Stimulated activated CD4-positive, alpha-beta T cell treated with anti-CD3 and anti-CD28 coated beads, Interleukin-4, amount 100 ng/mL, for 4 hours (primary cell): ENCODE measurements at regions not wholly inside any gene's neighbourhood (a gene's known extent, or its start where the extent isn't known, plus 50 kb on each side); places are given as distances from the start of the nearest gene placed in this dataset.
"Not testable (repeated sequence)": the region's sequence is repeated elsewhere in the genome, so short reads cannot be mapped to it uniquely, and the experiment has no call there.

ENCODE experiments used
- DNase-seq, 2 experiments: peaks; one replicate each; pipeline ENCODE4 v3.0.0-alpha.2; 2020

DNA sequence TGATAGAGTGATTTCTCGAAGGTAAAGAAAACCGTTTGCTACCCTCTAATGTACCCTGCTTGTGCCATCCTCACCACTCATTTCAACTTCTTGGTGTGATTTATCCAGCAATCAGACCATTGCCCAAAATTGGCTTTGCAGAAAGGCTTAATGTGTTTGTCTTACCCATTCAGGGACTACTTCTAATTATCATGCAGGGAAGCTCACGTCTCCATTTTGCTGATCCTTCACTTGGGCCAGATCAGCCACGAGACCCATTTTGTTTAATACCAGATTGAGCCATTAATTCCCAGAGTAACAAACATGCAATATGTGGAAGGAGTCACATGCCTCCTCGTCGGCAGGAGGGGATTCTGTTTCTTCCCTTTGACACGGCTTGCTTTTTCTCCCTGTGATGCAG, 51.1 kb upstream of the CRY1 start:
- no peak for DNase-seq

DNA sequence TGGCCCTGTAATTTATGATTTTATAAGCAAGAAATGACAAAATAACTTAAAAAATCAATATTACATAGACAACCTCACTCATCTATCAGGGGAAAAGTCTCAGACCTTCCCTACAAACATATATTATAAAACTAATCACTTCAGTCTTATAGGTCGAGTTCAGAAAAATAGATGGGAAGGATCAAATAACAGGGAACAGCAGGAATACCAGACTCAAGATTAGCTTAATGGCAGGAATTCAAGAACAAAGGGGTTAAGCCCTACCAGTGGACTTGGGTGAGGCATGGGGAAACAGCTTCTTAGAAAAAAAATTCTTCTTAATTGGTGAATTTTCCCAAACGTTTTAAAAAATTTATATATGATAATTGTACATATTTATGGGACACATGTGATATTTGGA, 51.6 kb upstream of the CRY1 start:
- DNase-seq = no peak

DNA sequence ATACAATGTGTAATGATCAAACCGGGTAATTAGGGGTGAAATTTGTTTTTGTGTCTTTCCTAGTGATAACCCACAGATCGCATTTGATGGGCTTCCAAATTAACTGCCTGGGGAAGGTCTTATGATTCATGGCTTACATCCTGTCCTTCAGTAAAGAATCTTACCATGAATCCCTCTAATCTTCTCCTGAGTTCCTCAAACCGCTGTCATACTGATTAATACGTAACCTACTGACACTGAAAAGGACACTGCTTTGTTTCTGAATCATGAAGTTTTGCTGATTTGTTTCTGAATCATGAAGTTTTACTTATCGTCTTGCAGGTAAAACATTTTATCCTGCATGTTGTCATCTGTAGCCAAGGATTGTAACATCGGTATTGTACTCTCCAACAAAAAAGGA, 52.0 kb upstream of the CRY1 start:
- DNase-seq = no peak

DNA sequence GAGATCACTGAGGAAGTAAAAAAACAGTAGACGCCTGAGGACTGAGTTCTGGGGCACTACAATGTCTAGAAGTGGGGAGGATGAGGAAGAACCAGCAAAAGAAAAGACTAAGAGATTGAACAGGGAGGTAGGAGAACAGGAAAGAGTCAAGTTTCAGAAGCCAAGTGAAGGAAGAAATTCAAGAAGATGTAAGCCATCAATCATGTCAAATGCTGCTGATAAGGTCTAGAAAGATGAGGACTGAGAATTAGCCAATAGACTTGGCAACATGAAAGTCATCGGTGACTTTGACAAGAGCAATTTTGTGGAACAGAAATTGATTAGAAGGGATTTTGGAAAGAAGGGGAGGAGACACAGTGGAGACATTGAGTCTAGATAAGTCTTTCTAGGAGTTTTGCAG, 54.8 kb upstream of the CRY1 start:
- no peak for DNase-seq

DNA sequence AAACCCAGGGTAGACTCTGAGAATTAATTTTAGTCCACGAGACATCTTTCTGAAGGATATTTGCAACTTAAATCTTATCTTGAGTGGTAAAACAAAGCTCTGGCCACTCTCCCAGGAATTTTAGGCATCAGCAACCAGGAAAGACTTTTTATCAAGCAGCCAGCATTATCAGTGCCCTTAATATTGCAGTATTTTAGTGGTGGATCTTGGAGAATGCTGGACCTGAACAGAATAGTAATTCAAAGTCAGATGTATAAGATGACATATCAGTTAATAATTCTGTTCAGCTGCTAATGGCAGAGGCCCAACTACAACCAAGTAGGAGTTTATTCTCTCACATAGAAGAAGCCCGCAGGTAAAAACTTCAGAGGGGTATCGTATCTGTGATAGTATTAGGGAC, 59.0 kb upstream of the CRY1 start:
- no peak for DNase-seq

DNA sequence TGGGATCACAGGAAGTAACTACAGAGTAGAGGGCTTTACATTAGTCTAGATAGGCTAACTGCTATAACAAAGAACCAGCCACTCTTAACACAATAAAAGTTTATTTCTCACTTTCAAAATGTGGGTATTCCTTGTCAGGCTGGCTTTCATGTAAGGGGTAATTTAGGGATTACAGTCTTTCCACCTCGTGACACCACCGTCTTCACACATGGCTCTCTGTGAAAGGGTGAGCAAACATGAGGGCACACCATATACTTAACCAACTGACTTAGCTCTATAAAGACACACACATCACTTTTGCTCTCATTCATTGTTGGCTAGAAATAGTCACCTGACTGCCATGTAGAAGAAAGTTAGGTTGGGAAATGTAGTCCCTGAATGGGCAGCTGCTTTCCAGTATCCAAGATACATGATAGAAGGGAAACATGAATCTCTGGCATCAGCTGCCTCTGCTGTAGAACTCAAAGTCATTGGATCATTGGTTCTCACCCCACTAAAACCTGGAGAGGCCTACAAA, 66.1 kb upstream of the CRY1 start:
- no peak for DNase-seq

DNA sequence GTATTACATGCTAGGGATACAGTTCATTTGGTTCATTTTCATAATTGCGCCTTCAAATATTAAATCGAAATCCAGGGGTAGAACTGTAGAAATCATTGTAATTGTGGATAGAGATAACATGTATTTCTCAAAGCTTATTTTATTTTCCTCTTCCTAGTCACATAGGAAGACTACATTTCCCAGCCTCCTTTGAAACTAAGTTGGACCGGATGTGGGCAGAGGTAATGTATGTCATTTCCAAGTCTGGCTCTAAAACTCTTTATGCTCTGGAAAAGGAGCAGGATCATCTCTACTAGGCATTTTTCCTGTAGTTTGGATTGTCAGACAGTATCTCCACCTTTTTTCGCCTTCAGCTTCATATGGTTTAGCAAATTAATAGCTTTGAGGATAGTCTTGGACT, 70.1 kb upstream of the CRY1 start:
- no peak for DNase-seq

DNA sequence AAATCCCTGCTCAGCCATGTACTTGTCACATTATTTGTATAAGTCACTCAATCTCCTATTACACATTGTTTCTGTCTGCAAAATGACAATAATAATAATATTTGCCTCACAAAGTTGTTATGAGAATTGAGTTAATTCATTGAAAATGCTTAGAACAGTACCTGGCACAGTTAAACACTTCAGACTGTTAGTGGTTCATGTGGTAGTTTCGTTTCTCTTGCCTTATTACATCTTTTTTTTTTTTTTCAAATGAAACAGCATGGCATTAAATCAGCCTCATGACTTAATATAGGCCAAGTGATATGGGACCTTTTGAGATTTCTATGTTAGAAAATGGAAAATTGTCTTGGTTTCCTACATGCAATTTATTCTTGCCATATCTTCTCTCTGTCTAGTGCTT, 71.0 kb upstream of the CRY1 start:
- no peak for DNase-seq

DNA sequence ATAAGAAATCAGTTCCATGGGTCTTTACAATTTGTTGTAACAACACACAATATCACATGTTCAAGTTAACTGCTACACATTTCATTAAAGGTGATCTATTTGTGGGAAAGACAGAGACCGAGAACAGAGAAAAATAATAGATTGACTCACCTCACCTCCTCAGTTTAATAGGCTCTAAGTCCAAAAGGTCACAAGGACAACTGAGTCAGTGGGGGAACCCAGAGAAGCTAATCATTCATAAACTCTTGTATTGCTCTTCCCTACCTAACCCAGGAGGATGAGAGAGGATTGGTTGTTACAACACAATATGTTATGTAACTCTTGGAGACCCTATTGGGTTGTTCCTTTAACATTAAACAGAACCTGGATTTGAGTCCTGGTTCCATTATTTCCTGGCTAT, 72.2 kb upstream of the CRY1 start:
- no peak for DNase-seq

DNA sequence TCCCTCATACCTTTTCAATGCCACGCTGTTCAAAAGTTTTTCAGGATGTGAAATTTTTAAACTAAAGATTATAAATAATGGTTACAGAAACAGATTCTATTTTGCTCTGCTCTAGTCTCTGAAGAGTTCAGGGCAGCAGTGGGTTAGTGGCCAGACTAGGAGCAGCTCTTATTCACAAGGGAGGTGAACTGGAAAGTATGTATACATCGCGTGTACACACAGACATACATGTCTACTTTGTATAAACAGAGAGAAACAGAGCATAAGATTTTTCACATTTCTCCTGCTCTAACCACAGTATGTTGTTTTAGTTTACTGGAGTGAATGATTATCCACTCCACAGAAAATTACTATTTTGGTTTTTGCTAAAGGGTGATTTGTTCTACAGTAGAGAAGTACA, 74.4 kb upstream of the CRY1 start:
- no peak for DNase-seq

DNA sequence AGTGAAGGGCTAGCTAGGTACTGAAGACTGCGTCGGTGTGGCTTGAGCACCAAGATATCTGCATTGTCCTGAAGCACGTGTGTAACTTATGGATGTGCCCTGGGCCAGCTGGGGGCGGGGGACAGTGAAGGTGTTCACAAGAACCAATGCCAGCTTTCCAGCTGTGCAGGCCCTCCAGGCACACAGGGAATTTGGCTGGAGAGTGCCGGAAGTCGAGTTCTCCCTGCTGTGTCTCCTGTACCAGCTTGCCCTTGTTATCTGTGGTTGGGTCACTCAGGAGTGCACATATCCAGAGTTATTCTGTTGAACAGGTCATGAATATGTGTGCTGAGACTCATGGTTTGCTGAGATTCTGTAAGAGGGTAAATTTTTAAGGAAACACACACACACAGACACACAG, 75.9 kb upstream of the CRY1 start:
- no peak for DNase-seq

DNA sequence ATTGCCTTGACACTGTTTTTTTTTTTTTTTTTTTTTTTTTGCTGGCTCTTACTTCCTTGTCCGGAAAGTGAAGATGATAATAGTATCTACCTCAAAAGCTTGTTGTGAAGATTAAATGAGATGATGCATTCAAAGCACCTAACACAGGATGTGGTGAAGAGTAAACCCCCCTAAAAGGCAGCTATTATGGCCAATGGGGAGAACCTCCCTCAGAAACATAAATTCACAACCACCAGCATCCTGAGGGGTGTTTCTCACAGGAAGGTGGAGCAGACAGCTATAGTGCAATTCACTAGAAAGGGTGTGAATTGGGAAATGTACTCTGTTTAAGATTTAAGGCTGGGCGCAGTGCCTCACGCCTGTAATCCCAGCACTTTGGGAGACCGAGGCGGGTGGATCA, 85.4 kb upstream of the CRY1 start:
- no peak for DNase-seq

DNA sequence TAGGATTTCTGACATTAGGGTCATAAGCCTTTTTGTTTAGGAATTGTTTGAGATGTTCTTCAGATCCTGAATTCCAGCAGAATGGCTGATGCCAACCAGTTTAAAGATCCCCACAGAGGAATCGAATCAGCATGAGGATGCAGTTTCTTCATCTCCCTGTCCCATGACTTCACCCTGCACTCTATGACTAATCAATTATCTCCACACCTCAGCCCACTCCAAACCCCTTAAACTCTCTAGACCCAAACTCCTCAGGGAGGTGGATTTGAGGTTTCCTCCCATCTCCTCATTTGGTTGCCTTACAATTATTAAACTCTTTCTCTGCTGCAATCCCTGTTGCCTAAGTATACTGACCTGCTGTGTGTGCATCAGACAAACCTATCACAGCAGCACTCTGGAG, 86.5 kb upstream of the CRY1 start:
- DNase-seq = no peak

DNA sequence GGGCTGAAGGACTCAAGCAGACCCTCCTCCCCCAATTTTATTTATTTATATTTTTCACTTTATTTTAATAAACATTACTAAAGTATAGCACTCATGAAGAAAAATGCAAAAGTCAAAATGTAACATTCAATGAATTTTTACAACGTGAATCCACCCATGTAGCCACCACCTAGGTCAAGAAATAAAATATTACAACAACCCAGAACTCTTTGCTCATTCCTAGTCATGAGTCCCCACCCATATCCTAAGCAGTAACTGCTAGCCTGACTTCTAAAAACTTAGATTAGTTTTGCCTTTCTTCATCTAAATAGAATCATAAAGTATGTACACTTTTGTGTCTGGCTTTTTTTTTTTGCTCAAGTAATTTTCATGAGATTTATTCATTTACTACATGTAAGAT, 86.9 kb upstream of the CRY1 start:
- no peak for DNase-seq

DNA sequence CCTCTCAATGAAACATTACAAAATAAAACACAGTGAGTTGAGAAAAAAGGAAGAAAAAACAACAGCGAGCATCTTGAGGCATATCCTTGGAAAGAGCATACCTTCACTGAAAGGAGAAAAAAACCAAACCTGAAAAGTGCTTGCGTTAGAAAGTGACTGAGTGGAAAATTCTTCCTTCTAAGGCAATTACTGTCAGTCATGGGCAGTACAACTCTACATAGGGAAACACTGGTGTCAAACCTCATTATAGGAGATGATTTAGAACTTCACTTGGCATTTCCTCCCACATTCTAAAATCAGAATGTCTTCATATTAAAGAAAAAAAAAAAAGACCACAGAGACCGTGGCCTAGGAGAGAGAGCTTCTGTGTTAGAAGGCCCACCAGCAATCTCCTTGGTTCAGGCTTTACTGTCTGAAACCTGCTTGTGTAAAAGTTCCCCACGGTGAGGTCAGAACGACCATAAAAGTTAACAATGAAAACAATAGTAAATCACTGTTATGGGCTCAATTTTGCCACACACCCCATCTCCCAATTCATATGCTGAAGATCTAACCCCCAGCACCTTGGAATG, 91.1 kb upstream of the CRY1 start:
- no peak for DNase-seq

DNA sequence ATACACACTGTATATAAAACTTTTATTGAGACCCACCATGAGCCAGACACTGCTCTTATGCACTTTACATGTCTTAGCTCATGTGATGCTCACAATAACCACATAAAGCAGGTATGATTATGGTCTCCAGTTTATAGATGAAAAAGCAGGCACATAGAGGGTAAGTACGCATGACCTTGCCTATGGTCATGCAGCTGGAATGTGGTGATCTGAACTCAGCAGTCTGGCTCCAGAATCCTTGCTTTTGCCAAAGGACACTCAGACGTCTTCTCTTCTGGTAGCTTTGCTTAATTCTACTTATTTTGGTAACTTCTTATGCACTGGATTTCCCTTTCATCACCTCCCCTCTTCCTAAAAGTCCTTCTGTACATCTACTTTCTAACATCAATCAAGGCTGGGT, 103.3 kb upstream of the CRY1 start:
- no peak for DNase-seq

DNA sequence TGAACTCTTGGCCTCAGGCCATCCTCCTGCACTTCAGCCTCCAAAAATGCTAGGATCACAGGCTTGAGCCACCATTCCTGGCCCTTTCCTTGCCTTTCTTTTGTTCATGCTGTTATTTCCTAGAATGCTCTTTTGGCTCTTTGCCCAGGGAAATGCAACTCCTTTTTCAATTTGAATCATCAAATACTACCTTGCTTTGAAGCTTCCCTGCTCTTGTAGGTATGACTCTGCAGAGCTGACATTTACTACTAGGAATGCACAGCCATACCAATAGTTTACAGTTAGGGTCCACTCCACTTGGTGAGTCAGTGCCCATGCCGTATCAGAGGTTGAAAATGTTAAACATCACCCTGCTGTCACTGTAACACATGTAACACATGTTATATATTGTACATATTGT, 107.0 kb upstream of the CRY1 start:
- no peak for DNase-seq

DNA sequence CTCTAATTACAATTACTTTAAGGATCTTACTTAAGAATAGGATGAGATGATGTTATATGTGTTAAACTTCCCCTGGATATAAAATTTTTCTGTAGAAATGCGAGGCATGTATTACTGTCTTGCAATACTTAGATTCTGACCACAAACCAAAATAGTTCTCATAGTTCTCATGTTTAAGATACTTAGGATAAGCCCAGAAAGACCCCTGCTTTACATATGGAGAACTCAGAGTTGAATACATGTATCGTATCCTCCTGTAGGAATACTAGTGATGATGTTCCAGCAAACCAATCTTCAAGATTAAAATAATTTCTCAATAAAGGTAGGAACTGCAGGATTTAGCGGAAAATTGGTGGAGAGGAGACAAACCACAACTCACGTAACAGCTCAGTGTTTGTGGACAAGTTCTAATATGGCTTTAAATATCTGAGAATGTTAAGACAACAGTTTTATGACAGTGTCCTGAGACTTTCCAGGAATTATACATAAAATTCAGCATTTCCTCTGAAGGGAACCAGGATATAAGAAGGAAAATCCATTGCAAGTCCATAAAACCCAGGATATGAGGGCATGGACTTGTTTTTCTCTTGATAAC, 114.7 kb upstream of the CRY1 start:
- no peak for DNase-seq

DNA sequence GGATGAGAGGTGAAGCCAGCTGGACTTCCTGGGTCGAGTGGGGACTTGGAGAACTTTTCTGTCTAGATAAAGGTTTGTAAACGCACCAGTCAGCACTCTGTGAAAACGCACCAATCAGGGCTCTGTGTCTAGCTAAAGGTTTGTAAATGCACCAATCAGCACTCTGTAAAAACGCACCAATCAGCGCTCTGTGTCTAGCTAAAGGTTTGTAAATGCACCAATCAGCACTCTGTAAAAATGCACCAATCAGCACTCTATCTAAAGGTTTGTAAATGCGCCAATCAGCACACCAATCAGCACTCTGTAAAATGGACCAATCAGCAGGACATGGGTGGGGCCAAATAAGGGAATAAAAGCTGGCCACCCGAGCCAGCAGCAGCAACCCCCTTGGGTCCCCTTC, 116.4 kb upstream of the CRY1 start:
- not testable (repeated sequence) for DNase-seq

DNA sequence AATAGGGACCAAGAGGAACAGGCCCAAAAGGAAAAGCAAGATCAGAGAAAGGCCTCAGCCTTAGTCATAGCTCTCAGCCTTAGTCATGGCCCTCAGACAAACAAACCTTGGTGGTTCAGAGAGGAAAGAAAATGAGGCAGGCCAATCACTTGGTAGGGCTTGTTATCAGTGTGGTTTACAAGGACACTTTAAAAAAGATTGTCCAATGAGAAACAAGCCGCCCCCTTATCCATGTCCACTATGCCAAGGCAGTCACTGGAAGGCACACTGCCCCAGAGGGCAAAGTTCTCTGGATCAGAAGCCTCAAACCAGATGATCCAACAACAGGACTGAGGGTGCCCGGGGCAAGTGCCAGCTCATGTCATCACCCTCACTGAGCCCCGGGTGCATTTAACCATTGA, 121.0 kb upstream of the CRY1 start:
- DNase-seq = not testable (repeated sequence)

DNA sequence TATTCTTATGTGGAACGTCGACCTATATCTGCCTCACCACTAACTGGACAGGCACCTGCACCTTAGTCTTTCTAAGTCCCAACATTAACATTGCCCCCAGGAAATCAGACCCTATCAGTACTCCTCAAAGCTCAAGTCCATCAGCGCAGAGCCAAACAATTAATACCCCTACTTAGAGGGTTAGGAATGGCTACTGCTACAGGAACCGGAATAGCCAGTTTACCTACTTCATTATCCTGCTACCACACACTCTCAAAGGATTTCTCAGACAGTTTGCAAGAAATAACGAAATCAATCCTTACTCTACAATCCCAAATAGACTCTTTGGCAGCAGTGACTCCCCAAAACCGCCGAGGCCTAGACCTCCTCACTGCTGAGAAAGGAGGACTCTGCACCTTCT, 123.1 kb upstream of the CRY1 start:
- not testable (repeated sequence) for DNase-seq

DNA sequence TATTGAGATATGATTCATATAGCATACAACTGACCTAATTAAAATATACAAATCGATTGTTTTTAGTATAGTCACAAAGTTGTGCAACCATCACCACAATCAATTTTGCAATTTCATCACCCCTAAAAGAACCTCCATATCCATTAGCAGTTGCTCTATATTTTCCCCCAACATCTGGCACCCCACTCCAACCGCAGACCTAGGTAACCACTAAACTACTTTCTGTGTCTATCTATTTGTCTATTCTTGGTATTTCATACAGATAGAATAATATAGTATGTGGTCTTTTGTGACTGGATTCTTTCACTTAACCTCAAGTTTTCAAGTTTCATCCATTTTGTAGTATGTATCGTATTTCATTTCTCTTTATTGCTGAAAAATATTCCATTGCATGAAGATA, 126.0 kb upstream of the CRY1 start:
- no peak for DNase-seq

DNA sequence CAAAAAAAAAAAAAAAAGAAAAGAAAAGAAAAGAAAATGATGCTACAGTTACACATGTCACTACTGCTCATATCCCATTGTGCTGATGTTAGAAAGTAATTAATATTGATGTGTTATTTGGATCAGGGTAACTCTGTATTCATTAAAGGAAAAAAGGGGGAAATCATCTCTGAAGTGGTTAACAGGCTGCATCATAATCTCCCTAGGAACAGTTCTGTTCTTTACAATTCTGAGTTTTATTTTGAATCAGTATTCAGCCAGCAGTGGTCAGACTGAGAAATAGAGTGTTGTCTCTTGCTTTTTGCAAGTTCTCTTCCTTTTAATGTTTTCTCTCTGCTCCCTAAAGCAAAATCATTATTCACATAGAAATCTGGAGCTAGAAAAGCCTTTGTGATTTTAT, 128.6 kb upstream of the CRY1 start:
- DNase-seq = no peak

DNA sequence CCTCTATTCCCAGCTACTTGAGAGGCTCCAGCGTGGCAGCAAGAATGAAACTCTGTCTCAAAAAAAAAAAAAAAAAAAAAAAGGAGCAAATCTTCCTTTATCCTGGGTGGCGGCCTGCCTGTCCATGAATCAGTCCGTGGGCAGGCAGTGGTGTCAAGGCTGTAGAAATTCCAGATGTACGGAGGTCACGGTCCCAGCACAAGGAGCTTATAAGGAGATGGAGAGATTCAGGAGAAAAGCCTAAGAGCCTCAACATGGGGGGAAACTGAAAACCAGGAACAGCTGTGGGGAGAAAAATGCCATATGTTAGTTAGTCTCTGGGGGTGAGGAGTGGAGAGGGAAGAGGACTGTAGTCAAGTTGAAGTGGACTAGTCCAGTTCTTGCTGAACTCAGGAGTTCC, 130.5 kb upstream of the CRY1 start:
- no peak for DNase-seq

DNA sequence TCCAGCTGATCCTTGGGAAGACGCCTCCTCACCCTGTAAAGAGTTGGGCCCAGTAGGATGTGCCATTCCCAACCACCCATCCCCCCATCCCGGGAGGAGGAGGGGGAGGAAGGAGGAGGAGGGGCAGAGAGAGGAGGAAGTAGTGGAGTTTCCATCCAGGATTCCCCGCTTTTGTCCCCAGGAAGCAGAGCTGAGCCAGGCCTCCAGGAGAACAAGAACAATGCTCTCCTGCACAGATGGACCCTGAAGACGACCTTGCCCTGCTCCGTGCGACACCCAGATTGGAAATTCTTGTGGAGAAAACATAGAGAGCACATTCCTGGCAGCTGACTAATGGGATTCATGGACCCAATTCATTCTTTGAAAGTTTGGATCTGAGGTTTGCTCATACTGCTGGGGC, 132.3 kb upstream of the CRY1 start:
- DNase-seq = no peak
